WI38 (cell line): ENCODE measurements at regions not wholly inside any gene's neighbourhood (a gene's known extent, or its start where the extent isn't known, plus 50 kb on each side); places are given as distances from the start of the nearest gene placed in this dataset.
"Not testable (repeated sequence)": the region's sequence is repeated elsewhere in the genome, so short reads cannot be mapped to it uniquely, and the experiment has no call there.

Experiments
- H3K4me3 ChIP-seq: 2 replicates; pipeline ENCODE4 v1.5.1; 2011; ENCODE audit warnings: low read depth, mild to moderate bottlenecking, control low read depth, low read length
- CTCF ChIP-seq: IDR thresholded peaks from 2 replicates; pipeline ENCODE4 v1.5.1; 2012; ENCODE audit warnings: low read depth, mild to moderate bottlenecking, control low read depth, low read length

DNA sequence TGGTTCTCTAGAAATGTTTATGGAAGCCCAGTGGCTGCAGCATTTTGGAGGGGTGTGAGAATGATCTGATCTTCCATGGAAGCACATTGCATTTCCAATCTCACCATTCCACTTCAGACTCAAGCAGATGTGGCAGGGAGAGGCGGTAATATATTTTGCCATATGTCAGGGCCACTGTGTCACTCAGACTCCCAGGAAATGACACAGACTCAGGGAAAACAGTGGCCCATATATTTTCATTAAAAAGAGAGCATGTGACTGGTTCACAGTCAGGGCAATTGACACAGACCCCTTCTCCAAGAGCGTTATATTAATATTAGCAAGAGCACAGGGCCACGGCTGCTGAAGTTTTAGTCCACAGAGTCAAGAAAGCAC is 149.3 kb upstream of the NRP1 start:
- TF ChIP-seq CTCF: no peak
- no peak overlapping the region for H3K4me3 ChIP-seq

- TF ChIP-seq CTCF: no peak
Measured at GRCh38 chr10:33483124-33483815, 148.8 kb upstream of the NRP1 start.

GRCh38 chr10:33482486-33482885 is 148.0 kb upstream of the NRP1 start:
- TF ChIP-seq CTCF: no peak
- H3K4me3 ChIP-seq: no peak overlapping the region

More at GRCh38 chr10:33483124-33483815, 148.8 kb upstream of the NRP1 start:
- no peak overlapping the region for H3K4me3 ChIP-seq

- H3K4me3 ChIP-seq: no peak overlapping the region
- no peak for TF ChIP-seq CTCF
Measured at GRCh38 chr10:33481184-33481583, 146.7 kb upstream of the NRP1 start.

DNA sequence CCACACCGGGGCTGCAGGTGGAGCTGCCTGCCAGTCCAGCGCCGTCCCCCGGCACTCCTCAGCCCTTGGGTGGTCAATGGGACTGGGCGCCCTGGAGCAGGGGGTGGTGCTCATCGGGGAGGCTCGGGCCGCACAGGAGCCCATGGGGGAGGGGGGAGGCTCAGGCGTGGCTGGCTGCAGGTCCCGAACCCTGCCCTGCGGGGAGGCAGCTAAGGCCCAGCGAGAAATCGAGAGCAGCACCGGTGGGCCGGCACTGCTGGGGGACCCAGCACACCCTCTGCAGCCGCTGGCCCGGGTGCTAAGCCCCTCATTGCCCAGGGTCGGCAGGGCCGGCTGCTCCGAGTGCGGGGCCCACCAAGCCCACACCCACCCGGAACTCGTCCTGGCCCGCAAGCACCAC is 145.9 kb upstream of the NRP1 start:
- H3K4me3 ChIP-seq: not testable (repeated sequence)

GRCh38 chr10:33478675-33479125 is 144.2 kb upstream of the NRP1 start:
- H3K4me3 ChIP-seq: no peak overlapping the region
- no peak for TF ChIP-seq CTCF

GRCh38 chr10:33478089-33478674 is 143.7 kb upstream of the NRP1 start:
- no peak overlapping the region for H3K4me3 ChIP-seq
- no peak for TF ChIP-seq CTCF
